ENCODE measurements at regions not wholly inside any gene's neighbourhood (a gene's known extent, or its start where the extent isn't known, plus 50 kb on each side); places are given as distances from the start of the nearest gene placed in this dataset.

DNA sequence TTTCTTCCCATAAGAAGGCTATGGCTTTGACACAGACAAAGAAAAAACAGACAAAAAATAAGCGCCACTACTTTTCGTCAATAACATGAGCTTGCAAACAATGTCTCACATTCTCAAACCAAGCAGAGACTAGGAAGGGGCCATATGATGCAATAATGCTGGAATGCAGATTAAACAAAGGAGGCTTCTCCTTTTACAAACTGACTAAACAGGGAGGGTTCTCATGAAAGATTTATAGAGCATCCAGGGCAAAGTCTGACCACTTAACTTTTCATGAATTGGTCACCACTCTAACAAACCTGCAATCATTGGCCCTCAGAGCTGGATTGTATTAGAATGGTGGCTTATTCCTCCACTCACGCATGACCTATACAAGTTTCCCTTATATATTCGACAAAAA lies 663.3 kb upstream of the CHAC2 start:
- no peak overlapping the region for H3K4me3 ChIP-seq
- H3K4me1 ChIP-seq, result no peaks in the 10 kb centered on the region
- TF ChIP-seq, protein P1, sequence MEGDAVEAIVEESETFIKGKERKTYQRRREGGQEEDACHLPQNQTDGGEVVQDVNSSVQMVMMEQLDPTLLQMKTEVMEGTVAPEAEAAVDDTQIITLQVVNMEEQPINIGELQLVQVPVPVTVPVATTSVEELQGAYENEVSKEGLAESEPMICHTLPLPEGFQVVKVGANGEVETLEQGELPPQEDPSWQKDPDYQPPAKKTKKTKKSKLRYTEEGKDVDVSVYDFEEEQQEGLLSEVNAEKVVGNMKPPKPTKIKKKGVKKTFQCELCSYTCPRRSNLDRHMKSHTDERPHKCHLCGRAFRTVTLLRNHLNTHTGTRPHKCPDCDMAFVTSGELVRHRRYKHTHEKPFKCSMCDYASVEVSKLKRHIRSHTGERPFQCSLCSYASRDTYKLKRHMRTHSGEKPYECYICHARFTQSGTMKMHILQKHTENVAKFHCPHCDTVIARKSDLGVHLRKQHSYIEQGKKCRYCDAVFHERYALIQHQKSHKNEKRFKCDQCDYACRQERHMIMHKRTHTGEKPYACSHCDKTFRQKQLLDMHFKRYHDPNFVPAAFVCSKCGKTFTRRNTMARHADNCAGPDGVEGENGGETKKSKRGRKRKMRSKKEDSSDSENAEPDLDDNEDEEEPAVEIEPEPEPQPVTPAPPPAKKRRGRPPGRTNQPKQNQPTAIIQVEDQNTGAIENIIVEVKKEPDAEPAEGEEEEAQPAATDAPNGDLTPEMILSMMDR (IDR thresholded peaks at IDR 0.05), result no peak
- no peak overlapping the region for H3K27ac ChIP-seq
- H3K9me3 ChIP-seq, result no peaks in the 10 kb centered on the region
- H3K36me3 ChIP-seq, result no peaks in the 10 kb centered on the region
- DNase-seq (no peak), ATAC-seq (no peak)
- H3K27me3 ChIP-seq (ENCODE audit: low read depth), result no peaks in the 10 kb centered on the region
- intact Hi-C loops (cut with DNase I), result no loop called here

DNA sequence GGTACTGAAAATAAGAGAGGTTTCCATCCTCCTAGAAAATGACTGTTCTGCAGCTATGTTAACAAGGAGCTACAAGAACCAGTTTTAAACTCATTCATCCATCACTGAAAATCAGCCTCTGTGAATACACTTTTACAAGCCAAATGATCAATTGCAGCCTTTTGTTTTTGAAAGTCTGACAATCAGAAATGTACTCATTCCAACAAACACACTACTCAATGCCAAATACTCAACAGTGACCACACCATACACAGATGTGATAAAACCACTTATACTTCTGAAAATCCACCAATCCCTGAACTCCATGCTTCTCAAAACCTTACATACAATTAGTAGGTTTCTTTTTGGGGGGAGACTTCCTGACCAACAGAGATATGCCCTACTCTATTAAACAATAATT lies 663.9 kb upstream of the CHAC2 start:
- no peak for DNase-seq
- no peak overlapping the region for H3K27ac ChIP-seq
- ATAC-seq, result no peak
- TF ChIP-seq, protein P1 (IDR thresholded peaks at IDR 0.05), result no peak
- no peak overlapping the region for H3K4me3 ChIP-seq
- intact Hi-C loops (cut with DNase I), result no loop called here
- H3K36me3 ChIP-seq, result no peaks in the 10 kb centered on the region
- no peaks in the 10 kb centered on the region for H3K4me1 ChIP-seq
- H3K9me3 ChIP-seq, result no peaks in the 10 kb centered on the region
- H3K27me3 ChIP-seq (ENCODE audit: low read depth), result no peaks in the 10 kb centered on the region

DNA sequence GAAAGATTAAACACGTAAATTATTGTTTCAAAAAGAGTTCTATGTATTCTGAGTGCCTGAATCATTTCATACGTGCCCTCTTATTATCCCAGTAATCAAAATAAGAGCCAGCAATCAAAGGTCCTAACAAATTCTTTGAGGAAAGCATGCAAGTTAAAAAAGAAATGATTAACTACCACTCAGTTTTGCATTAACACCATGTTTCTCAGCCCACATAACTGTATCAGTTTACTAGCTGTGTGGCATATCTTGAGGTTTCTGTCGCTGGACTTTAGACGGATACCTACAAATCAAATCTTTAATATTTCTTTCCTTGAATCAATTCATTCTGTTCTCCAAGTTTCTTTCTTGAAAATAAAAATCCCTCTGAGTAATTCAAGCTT lies 668.9 kb upstream of the CHAC2 start:
- H3K4me3 ChIP-seq, result no peak overlapping the region
- intact Hi-C loops (cut with DNase I), result no loop called here
- no peak overlapping the region for H3K27ac ChIP-seq
- no peaks in the 10 kb centered on the region for H3K9me3 ChIP-seq
- no peaks in the 10 kb centered on the region for H3K4me1 ChIP-seq
- TF ChIP-seq, protein P1 (IDR thresholded peaks at IDR 0.05), result no peak
- DNase-seq, result no peak
- no peaks in the 10 kb centered on the region for H3K36me3 ChIP-seq
- no peaks in the 10 kb centered on the region for H3K27me3 ChIP-seq (ENCODE audit: low read depth)
- no peak for ATAC-seq

DNA sequence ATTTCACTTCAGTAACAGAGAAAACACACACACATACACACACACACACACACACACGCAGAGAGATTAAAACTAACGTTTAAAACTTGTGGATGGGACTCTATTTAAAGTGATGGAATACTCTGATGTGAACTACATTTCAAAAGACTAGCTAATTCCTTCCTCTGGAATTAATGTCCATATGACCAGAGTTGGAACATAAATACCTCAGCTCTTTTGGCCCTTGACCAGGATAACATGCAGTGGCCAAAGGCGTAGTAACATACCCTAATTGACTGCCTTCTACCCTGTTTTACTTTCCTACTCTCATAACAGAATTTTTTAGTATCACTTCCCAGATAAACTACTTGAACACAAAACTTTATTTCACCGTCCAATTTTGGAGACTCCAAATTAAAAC lies 671.3 kb upstream of the CHAC2 start:
- DNase-seq, result no peak
- Histone ChIP-seq H3K4me3 (no peak overlapping the region), H3K36me3 (no peaks in the 10 kb centered on the region), H3K27me3 (ENCODE audit: low read depth) (no peaks in the 10 kb centered on the region), H3K4me1 (no peaks in the 10 kb centered on the region), H3K9me3 (no peaks in the 10 kb centered on the region), H3K27ac (no peak overlapping the region)
- no peak for ATAC-seq
- TF ChIP-seq, protein P1 (IDR thresholded peaks at IDR 0.05), result no peak
- intact Hi-C loops (cut with DNase I), result no loop called here

DNA sequence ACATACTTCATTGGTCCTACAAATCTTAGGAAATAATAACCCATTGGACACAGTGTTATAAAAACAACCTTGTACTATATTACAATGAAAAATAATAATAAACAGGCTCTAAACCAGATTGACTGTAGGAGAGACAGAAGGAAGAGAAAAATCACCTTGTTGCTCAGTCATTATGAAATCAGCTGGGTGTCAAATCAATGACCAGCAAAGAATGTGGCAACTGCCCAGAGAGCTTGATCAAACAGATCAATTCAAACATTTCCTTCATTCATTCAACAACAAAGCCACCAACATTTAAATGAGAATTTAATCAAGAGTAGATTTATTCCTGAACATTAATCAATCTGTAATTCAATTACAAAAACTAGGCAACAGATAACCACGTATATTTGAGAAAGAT lies 671.9 kb upstream of the CHAC2 start:
- no peak for DNase-seq
- Histone ChIP-seq H3K27me3 (ENCODE audit: low read depth) (no peaks in the 10 kb centered on the region), H3K4me1 (no peaks in the 10 kb centered on the region), H3K36me3 (no peaks in the 10 kb centered on the region), H3K27ac (no peak overlapping the region), H3K4me3 (no peak overlapping the region), H3K9me3 (no peaks in the 10 kb centered on the region)
- intact Hi-C loops (cut with DNase I), result no loop called here
- ATAC-seq, result no peak
- TF ChIP-seq, protein P1 (IDR thresholded peaks at IDR 0.05), result no peak

DNA sequence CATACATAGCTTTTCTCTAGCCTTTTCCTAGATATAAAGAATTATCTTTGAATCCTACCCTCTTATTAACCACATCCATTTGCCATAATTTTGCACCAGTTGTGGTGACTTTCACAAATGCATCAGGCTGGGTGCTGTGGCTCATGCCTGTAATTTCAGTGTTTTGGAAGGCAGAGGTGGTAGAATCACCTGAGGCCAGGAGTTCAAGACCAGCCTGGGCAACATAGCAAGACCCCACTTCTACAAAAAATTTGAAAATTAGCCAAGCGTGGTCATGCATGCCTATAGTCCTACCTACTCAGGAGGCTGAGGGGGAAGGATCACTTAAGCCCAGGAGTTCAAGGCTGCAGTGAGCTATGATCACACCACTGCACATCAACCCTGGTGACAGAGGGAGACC lies 672.4 kb upstream of the CHAC2 start:
- intact Hi-C loops (cut with DNase I), result no loop called here

More for the DNA sequence above, 672.4 kb upstream of the CHAC2 start:
- ATAC-seq (no peak), DNase-seq (no peak)
- Histone ChIP-seq H3K27ac (no peak overlapping the region), H3K36me3 (no peaks in the 10 kb centered on the region), H3K4me3 (no peak overlapping the region), H3K27me3 (ENCODE audit: low read depth) (no peaks in the 10 kb centered on the region), H3K9me3 (no peaks in the 10 kb centered on the region), H3K4me1 (no peaks in the 10 kb centered on the region)
- TF ChIP-seq, protein P1 (IDR thresholded peaks at IDR 0.05), result no peak
